ENCODE measurements at regions not wholly inside any gene's neighbourhood (a gene's known extent, or its start where the extent isn't known, plus 50 kb on each side); places are given as distances from the start of the nearest gene placed in this dataset.
"Not testable (repeated sequence)": the region's sequence is repeated elsewhere in the genome, so short reads cannot be mapped to it uniquely, and the experiment has no call there.

GRCh38 chr18:43341014-43341413, 63.7 kb upstream of the SYT4 start:
- no peak overlapping the region for H3K27ac ChIP-seq
- H4K20me1 ChIP-seq (ENCODE audit: insufficient read depth) = no peaks in the 10 kb centered on the region
- no peaks in the 10 kb centered on the region for H3K4me1 ChIP-seq (ENCODE audit: low read depth, poor library complexity, severe bottlenecking)
- H3K79me2 ChIP-seq (ENCODE audit: insufficient read depth, low read depth) = no peaks in the 10 kb centered on the region
- H3K4me2 ChIP-seq = no peak overlapping the region
- TF ChIP-seq, protein P1, sequence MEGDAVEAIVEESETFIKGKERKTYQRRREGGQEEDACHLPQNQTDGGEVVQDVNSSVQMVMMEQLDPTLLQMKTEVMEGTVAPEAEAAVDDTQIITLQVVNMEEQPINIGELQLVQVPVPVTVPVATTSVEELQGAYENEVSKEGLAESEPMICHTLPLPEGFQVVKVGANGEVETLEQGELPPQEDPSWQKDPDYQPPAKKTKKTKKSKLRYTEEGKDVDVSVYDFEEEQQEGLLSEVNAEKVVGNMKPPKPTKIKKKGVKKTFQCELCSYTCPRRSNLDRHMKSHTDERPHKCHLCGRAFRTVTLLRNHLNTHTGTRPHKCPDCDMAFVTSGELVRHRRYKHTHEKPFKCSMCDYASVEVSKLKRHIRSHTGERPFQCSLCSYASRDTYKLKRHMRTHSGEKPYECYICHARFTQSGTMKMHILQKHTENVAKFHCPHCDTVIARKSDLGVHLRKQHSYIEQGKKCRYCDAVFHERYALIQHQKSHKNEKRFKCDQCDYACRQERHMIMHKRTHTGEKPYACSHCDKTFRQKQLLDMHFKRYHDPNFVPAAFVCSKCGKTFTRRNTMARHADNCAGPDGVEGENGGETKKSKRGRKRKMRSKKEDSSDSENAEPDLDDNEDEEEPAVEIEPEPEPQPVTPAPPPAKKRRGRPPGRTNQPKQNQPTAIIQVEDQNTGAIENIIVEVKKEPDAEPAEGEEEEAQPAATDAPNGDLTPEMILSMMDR (conservative IDR thresholded peaks at IDR 0.05; ENCODE audit: low read depth, low read length) = no peak
- no peak overlapping the region for H3K9ac ChIP-seq
- H3K4me3 ChIP-seq (IDR thresholded peaks at IDR 0.05; ENCODE audit: insufficient read depth, low read depth, low read length) = no peak overlapping the region
- H2AFZ ChIP-seq (ENCODE audit: low read depth) = no peak overlapping the region
- H3K27me3 ChIP-seq (ENCODE audit: insufficient read depth, low read depth) = no peaks in the 10 kb centered on the region
- H3K36me3 ChIP-seq (ENCODE audit: insufficient read depth) = no peaks in the 10 kb centered on the region

DNA sequence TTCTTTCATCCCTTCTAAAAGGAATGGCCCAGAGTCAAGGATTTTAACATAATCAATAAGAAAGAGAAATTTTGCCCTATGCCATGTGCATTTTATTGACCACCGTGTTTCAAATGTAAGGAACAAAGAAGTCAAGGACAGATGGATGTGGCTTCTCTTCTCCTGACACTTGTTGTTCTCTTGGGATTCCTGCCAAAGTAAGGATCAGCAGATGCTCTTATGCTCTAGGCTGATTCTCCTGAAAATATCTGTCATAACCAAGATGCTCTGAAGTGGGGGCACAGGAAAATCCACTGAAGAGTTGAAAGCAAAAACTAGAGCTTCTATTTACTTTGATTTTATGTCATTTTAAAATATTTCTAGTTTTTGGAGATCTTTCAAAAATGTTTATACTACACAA, 72.9 kb upstream of the SYT4 start:
- Histone ChIP-seq H3K4me3 (IDR thresholded peaks at IDR 0.05; ENCODE audit: insufficient read depth, low read depth, low read length) (no peak overlapping the region), H3K27me3 (ENCODE audit: insufficient read depth, low read depth) (no peaks in the 10 kb centered on the region), H3K79me2 (ENCODE audit: insufficient read depth, low read depth) (no peaks in the 10 kb centered on the region), H2AFZ (ENCODE audit: low read depth) (no peak overlapping the region), H3K4me2 (no peak overlapping the region), H3K4me1 (ENCODE audit: low read depth, poor library complexity, severe bottlenecking) (no peaks in the 10 kb centered on the region), H3K9ac (no peak overlapping the region), H3K27ac (no peak overlapping the region), H3K36me3 (ENCODE audit: insufficient read depth) (no peaks in the 10 kb centered on the region), H4K20me1 (ENCODE audit: insufficient read depth) (no peaks in the 10 kb centered on the region)
- TF ChIP-seq, protein P1 (conservative IDR thresholded peaks at IDR 0.05; ENCODE audit: low read depth, low read length) = no peak

- Histone ChIP-seq H3K4me1 (ENCODE audit: low read depth, poor library complexity, severe bottlenecking) (no peaks in the 10 kb centered on the region), H3K36me3 (ENCODE audit: insufficient read depth) (no peaks in the 10 kb centered on the region), H3K4me2 (no peak overlapping the region), H2AFZ (ENCODE audit: low read depth) (no peak overlapping the region), H4K20me1 (ENCODE audit: insufficient read depth) (no peaks in the 10 kb centered on the region), H3K79me2 (ENCODE audit: insufficient read depth, low read depth) (no peaks in the 10 kb centered on the region), H3K27me3 (ENCODE audit: insufficient read depth, low read depth) (no peaks in the 10 kb centered on the region), H3K9ac (no peak overlapping the region), H3K27ac (no peak overlapping the region), H3K4me3 (IDR thresholded peaks at IDR 0.05; ENCODE audit: insufficient read depth, low read depth, low read length) (no peak overlapping the region)
- TF ChIP-seq, protein P1 (conservative IDR thresholded peaks at IDR 0.05; ENCODE audit: low read depth, low read length) = no peak
Measured at GRCh38 chr18:43364535-43364934, 87.2 kb upstream of the SYT4 start.

DNA sequence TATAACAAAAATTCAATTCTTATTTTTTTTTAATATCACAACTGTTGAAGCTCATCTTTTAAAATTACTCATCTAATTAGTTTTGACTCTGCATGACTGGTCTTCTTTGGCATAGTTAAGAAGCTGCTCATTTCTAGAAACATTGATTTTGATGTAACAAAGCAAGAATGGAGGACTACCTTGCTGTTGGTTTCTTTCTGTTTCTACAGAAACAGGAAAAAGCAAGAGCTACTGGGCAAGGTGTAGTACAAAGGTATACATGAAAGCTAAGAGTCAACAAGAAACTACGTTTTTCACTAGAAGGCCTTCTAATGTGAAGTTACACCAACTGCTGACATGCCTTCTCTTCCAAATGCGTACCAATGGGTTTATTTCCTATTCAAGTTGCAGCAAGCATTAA, 90.6 kb upstream of the SYT4 start:
- H3K79me2 ChIP-seq (ENCODE audit: insufficient read depth, low read depth) = no peaks in the 10 kb centered on the region
- H3K36me3 ChIP-seq (ENCODE audit: insufficient read depth) = no peaks in the 10 kb centered on the region
- H3K4me2 ChIP-seq = no peak overlapping the region
- H2AFZ ChIP-seq (ENCODE audit: low read depth) = no peak overlapping the region
- no peaks in the 10 kb centered on the region for H3K27me3 ChIP-seq (ENCODE audit: insufficient read depth, low read depth)
- no peak overlapping the region for H3K27ac ChIP-seq
- TF ChIP-seq, protein P1 (conservative IDR thresholded peaks at IDR 0.05; ENCODE audit: low read depth, low read length) = no peak
- no peaks in the 10 kb centered on the region for H3K4me1 ChIP-seq (ENCODE audit: low read depth, poor library complexity, severe bottlenecking)
- H4K20me1 ChIP-seq (ENCODE audit: insufficient read depth) = no peaks in the 10 kb centered on the region
- no peak overlapping the region for H3K4me3 ChIP-seq (IDR thresholded peaks at IDR 0.05; ENCODE audit: insufficient read depth, low read depth, low read length)
- no peak overlapping the region for H3K9ac ChIP-seq

- H4K20me1 ChIP-seq (ENCODE audit: insufficient read depth); H3K36me3 ChIP-seq (ENCODE audit: insufficient read depth); H3K27ac ChIP-seq; H3K4me3 ChIP-seq (IDR thresholded peaks at IDR 0.05; ENCODE audit: insufficient read depth, low read depth, low read length); H3K4me1 ChIP-seq (ENCODE audit: low read depth, poor library complexity, severe bottlenecking); H2AFZ ChIP-seq (ENCODE audit: low read depth); H3K27me3 ChIP-seq (ENCODE audit: insufficient read depth, low read depth); H3K9ac ChIP-seq; H3K4me2 ChIP-seq; H3K79me2 ChIP-seq (ENCODE audit: insufficient read depth, low read depth): not testable (repeated sequence)
Measured at GRCh38 chr18:43369311-43369710, 92.0 kb upstream of the SYT4 start.

All from KMS-11 (cell line).